ENCODE measurements at regions not wholly inside any gene's neighbourhood (a gene's known extent, or its start where the extent isn't known, plus 50 kb on each side); places are given as distances from the start of the nearest gene placed in this dataset.

GRCh38 chr14:98133806-98134205 is 1138.2 kb downstream of the BCL11B start:
- H3K9me1 ChIP-seq (replicated peaks; ENCODE audit: control insufficient read depth, extremely low read depth, insufficient read depth, low read length): no peaks in the 10 kb centered on the region
- no peaks in the 10 kb centered on the region for H3K4me1 ChIP-seq (ENCODE audit: control insufficient read depth, extremely low read depth, insufficient read depth, low read length)
- no peak overlapping the region for H3K4me3 ChIP-seq (replicated peaks in 1 of 3; ENCODE audit: insufficient read depth in 1 of 3, low read depth in 1 of 3, low read length in 3 of 3)
- no peak overlapping the region for H3K9ac ChIP-seq (replicated peaks; ENCODE audit: extremely low read depth, insufficient read depth, low read length)
- no peak overlapping the region for H2AFZ ChIP-seq (ENCODE audit: low read depth, low read length)
- ChIA-PET POLR2A (no interaction called here), CTCF (no interaction called here)
- H3K36me3 ChIP-seq (ENCODE audit: control insufficient read depth in 2 of 2, extremely low read depth in 1 of 2, insufficient read depth in 2 of 2, low read length in 2 of 2): no peaks in the 10 kb centered on the region
- no peaks in the 10 kb centered on the region for H3K79me2 ChIP-seq (ENCODE audit: control insufficient read depth, insufficient read depth, low read length)
- BruUV-seq (replicated peaks): no TSS peak
- no peak for DNase-seq (ENCODE audit: low read depth, low spot score)
- H3K9me3 ChIP-seq (replicated peaks; ENCODE audit: control insufficient read depth, insufficient read depth, low read length): peaks cover 5% of the 10 kb centered on the region
- H3K4me2 ChIP-seq (ENCODE audit: insufficient read depth, low read length): no peak overlapping the region
- dilution Hi-C loops (cut with MboI; ENCODE audit: extremely low pct_ligation_motif_present, low sequenced_read_pairs) (no loop called here), intact Hi-C loops (cut with micrococcal nuclease) (no loop called here)
- TF ChIP-seq GATA2 (IDR thresholded peaks at IDR 0.05; ENCODE audit: insufficient read depth, insufficient read length, low read depth, low read length) (no peak), MAX (IDR thresholded peaks at IDR 0.05; ENCODE audit: insufficient read depth, insufficient read length) (no peak), POLR2A (IDR thresholded peaks at IDR 0.05; ENCODE audit: low read depth, low read length) (no peak), FOS (IDR thresholded peaks at IDR 0.05; ENCODE audit: borderline replicate concordance, insufficient read depth, low read length) (no peak), POLR2AphosphoS5 (IDR thresholded peaks at IDR 0.05; ENCODE audit: insufficient read depth, low read depth, low read length) (no peak), CTCF (IDR thresholded peaks at IDR 0.05; ENCODE audit: extremely low read depth in 1 of 2, insufficient read depth in 1 of 2, low read depth in 1 of 2, low read length in 2 of 2) (no peak), JUN (IDR thresholded peaks at IDR 0.05; ENCODE audit: borderline replicate concordance, insufficient read depth, insufficient read length, low read depth) (no peak), MYC (IDR thresholded peaks at IDR 0.05; ENCODE audit: low read depth, low read length) (no peak), EZH2 (IDR thresholded peaks at IDR 0.05; ENCODE audit: borderline replicate concordance, low read depth, low read length, severe bottlenecking) (no peak)
- H3K27me3 ChIP-seq (ENCODE audit: control insufficient read depth in 2 of 2, insufficient read depth in 2 of 2, low read length in 2 of 2): no peaks in the 10 kb centered on the region
- no peak overlapping the region for H3K27ac ChIP-seq (ENCODE audit: insufficient read depth, low read depth, low read length)
- no peaks in the 10 kb centered on the region for H4K20me1 ChIP-seq (replicated peaks; ENCODE audit: control insufficient read depth, extremely low read depth, insufficient read depth, low read length)
- FAIRE-seq: no peak
